Endothelial cell of umbilical vein (primary cell): ENCODE measurements at regions not wholly inside any gene's neighbourhood (a gene's known extent, or its start where the extent isn't known, plus 50 kb on each side); places are given as distances from the start of the nearest gene placed in this dataset.

Experiments used
- BruUV-seq: library from RNA; stranded (reverse); fragments of 400-500 nt; replicated peaks from 2 replicates; lab custom pipeline; 2021; lab: Mats Ljungman, UMichigan
- CTCF ChIA-PET: fragments of 300-600, 350-600 bp; sonication (Branson Sonifier 250); formaldehyde crosslinking; loops from one replicate; lab custom pipeline; 2021; ENCODE audit warnings: antibody characterized with exemption, inconsistent platforms; lab: Charles Lee
- POLR2A ChIA-PET: fragments of 300-600, 350-600 bp; sonication (Branson Sonifier 250); formaldehyde crosslinking; loops from one replicate; lab custom pipeline; 2021; ENCODE audit warnings: antibody characterized with exemption, inconsistent platforms; lab: Charles Lee
- DNase-seq: peaks from one replicate; pipeline ENCODE4 v3.0.0-alpha.2; 2011; ENCODE audit warnings: low read depth, low spot score
- FAIRE-seq: peaks from 2 replicates; lab custom pipeline; 2011; peaks lifted over from hg19 to GRCh38; lab: Jason Lieb, UNC
- H2AFZ ChIP-seq: 2 replicates; pipeline ENCODE4 v1.6.0; 2012; ENCODE audit warnings: low read depth, low read length, control low read depth, inconsistent platforms
- H3K27ac ChIP-seq: 2 replicates; pipeline ENCODE4 v1.5.1; 2011; ENCODE audit warnings: low read depth, mild to moderate bottlenecking, control low read depth, low read length, moderate library complexity; ENCODE audit not compliant: insufficient read depth
- H3K27me3 ChIP-seq, 2 experiments: 2 replicates each; pipeline versions ENCODE4 v1.6.0 to v1.6.1; 2011; ENCODE audit warnings: low read length in 2 of 2, mixed read lengths in 1 of 2; ENCODE audit not compliant: control insufficient read depth in 2 of 2, insufficient read depth in 2 of 2
- H3K36me3 ChIP-seq, 2 experiments: 2 replicates in 1 of 2; 3 replicates in 1 of 2; pipeline ENCODE4 v1.5.1; 2011; ENCODE audit warnings: low read length in 2 of 2, mild to moderate bottlenecking in 1 of 2, moderate library complexity in 1 of 2; ENCODE audit not compliant: control insufficient read depth in 2 of 2, insufficient read depth in 2 of 2; ENCODE audit errors: extremely low read depth in 1 of 2
- H3K4me1 ChIP-seq: 3 replicates; pipeline ENCODE4 v1.5.1; 2011; ENCODE audit warnings: mild to moderate bottlenecking, low read length; ENCODE audit not compliant: control insufficient read depth, insufficient read depth; ENCODE audit errors: extremely low read depth
- H3K4me2 ChIP-seq: 2 replicates; pipeline ENCODE4 v1.6.1; 2011; ENCODE audit warnings: low read length, control low read depth, mixed read lengths; ENCODE audit not compliant: insufficient read depth
- H3K4me3 ChIP-seq, 3 experiments: fragments of 200-600 bp in 1 of 3; sonication (generic), shearing (Covaris generic) in 1 of 3; replicated peaks in 1 of 3; 2 replicates each; pipeline ENCODE4 v1.5.1; 2011 to 2016; ENCODE audit warnings: control low read depth in 3 of 3, low read length in 3 of 3, mild to moderate bottlenecking in 2 of 3, inconsistent platforms in 1 of 3, low read depth in 1 of 3, moderate library complexity in 1 of 3; ENCODE audit not compliant: insufficient read depth in 1 of 3
- H3K79me2 ChIP-seq: 2 replicates; pipeline ENCODE4 v1.6.0; 2012; ENCODE audit warnings: low read length, inconsistent platforms; ENCODE audit not compliant: control insufficient read depth, insufficient read depth
- H3K9ac ChIP-seq: replicated peaks from 2 replicates; pipeline ENCODE3; 2011; ENCODE audit warnings: low read length, control low read depth; ENCODE audit not compliant: insufficient read depth; ENCODE audit errors: extremely low read depth
- H3K9me1 ChIP-seq: replicated peaks from 3 replicates; pipeline ENCODE4 v1.6.0; 2011; ENCODE audit warnings: mild to moderate bottlenecking, low read length; ENCODE audit not compliant: control insufficient read depth, insufficient read depth; ENCODE audit errors: extremely low read depth
- H3K9me3 ChIP-seq: replicated peaks from 2 replicates; pipeline ENCODE4 v1.5.1; 2012; ENCODE audit warnings: low read length, inconsistent platforms; ENCODE audit not compliant: control insufficient read depth, insufficient read depth
- H4K20me1 ChIP-seq: replicated peaks from 2 replicates; pipeline ENCODE3; 2011; ENCODE audit warnings: mild to moderate bottlenecking, low read length; ENCODE audit not compliant: control insufficient read depth, insufficient read depth; ENCODE audit errors: extremely low read depth
- CTCF ChIP-seq, 2 donors: IDR thresholded peaks; 1 replicate in 1 of 2; 2 replicates in 1 of 2; pipeline ENCODE4 v1.5.1; 2011; ENCODE audit warnings: low read length in 2 of 2, mild to moderate bottlenecking in 2 of 2, moderate library complexity in 2 of 2, control low read depth in 1 of 2, inconsistent platforms in 1 of 2, low read depth in 1 of 2; ENCODE audit not compliant: insufficient read depth in 1 of 2; ENCODE audit errors: extremely low read depth in 1 of 2
- EZH2 ChIP-seq: IDR thresholded peaks from 2 replicates; pipeline ENCODE4 v1.6.1; 2012; ENCODE audit warnings: borderline replicate concordance, low read depth, mild to moderate bottlenecking, moderate library complexity, low read length, inconsistent platforms; ENCODE audit not compliant: severe bottlenecking
- FOS ChIP-seq: IDR thresholded peaks from 2 replicates; pipeline ENCODE4 v1.6.1; 2011; ENCODE audit warnings: mild to moderate bottlenecking, low read length, moderate library complexity, borderline replicate concordance; ENCODE audit not compliant: insufficient read depth
- GATA2 ChIP-seq: IDR thresholded peaks from 2 replicates; pipeline ENCODE4 v1.7.0; 2011; ENCODE audit warnings: low read depth, mild to moderate bottlenecking, moderate library complexity, mixed read lengths, low read length; ENCODE audit not compliant: insufficient read length, insufficient read depth
- JUN ChIP-seq: IDR thresholded peaks from 2 replicates; pipeline ENCODE4 v1.6.1; 2011; ENCODE audit warnings: borderline replicate concordance, low read depth; ENCODE audit not compliant: insufficient read length, insufficient read depth
- MAX ChIP-seq: IDR thresholded peaks from 2 replicates; pipeline ENCODE4 v1.6.1; 2011; ENCODE audit not compliant: insufficient read depth, insufficient read length
- MYC ChIP-seq: IDR thresholded peaks from one replicate; pipeline ENCODE4 v1.6.1; 2011; ENCODE audit warnings: mild to moderate bottlenecking, low read depth, low read length
- POLR2A ChIP-seq: IDR thresholded peaks from 2 replicates; pipeline ENCODE4 v1.6.1; 2012; ENCODE audit warnings: low read depth, mild to moderate bottlenecking, control low read depth, low read length
- POLR2AphosphoS5 ChIP-seq: IDR thresholded peaks from 2 replicates; pipeline ENCODE4 v1.6.1; 2012; ENCODE audit warnings: low read depth, mild to moderate bottlenecking, control low read depth, low read length, moderate library complexity; ENCODE audit not compliant: insufficient read depth
- dilution Hi-C: fragments of 300-500 bp; cut with MboI; formaldehyde crosslinking; loops from one replicate; pipeline ENCODE4 v1.15.0; 2019; ENCODE audit warnings: low sequenced_read_pairs; ENCODE audit not compliant: extremely low pct_ligation_motif_present
- intact Hi-C: fragments of 100-400 bp; cut with micrococcal nuclease; formaldehyde crosslinking; loops from one replicate; pipeline ENCODE4 v1.10.0; 2022

DNA sequence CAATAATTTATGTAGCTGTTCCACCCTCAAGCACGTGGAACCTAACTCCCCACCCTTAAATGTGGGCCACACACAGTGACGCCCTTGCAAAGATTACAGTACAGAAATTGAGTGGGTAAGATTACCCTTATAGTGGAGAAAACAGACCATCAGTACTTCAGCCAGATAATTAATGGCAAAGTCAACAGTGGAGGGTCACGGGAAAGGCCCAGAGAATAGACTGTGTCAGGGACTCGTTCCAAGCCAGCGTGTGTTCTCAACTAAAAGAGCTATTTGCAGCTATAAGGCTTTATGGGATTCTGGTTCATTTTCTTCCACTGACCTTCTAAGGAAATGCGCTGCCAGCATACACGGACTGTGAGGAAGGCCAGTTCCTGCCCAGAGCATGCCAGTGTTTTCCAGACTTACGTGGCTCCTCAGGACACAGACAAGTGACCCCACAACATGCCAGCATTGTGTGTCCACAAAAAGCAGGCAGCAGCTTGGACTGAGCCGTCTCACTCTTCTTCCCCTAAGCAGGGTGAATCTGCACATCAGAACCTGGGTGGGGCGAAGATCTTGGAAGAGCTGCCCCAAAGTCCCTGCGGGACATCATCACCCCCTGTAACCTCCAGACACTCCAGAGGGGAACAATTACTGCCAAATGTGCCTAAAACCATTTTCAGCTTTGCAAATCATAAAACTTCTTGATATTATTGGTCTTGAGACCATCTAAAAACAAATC is 428.5 kb downstream of the OCA2 start:
- POLR2A ChIA-PET = no interaction called here

More for the DNA sequence above, 428.5 kb downstream of the OCA2 start:
- no peak overlapping the region for H3K27ac ChIP-seq
- H3K4me2 ChIP-seq = no peak overlapping the region
- no TSS peak for BruUV-seq
- no peak for TF ChIP-seq EZH2
- TF ChIP-seq FOS = no peak
- TF ChIP-seq POLR2A = no peak
- no peak for TF ChIP-seq GATA2
- no peak for TF ChIP-seq MAX
- no peak for TF ChIP-seq MYC
- TF ChIP-seq JUN = no peak
- no peak for TF ChIP-seq POLR2AphosphoS5
- no peak for TF ChIP-seq CTCF (IDR thresholded peaks at IDR 0.05; ENCODE audit: extremely low read depth in 1 of 2, insufficient read depth in 1 of 2, low read depth in 1 of 2, low read length in 2 of 2)
- no peaks in the 10 kb centered on the region for H3K36me3 ChIP-seq
- no peak overlapping the region for H3K4me3 ChIP-seq
- no peaks in the 10 kb centered on the region for H4K20me1 ChIP-seq
- dilution Hi-C loops (no loop called here), intact Hi-C loops (no loop called here)
- H2AFZ ChIP-seq = no peak overlapping the region
- FAIRE-seq (no peak), DNase-seq (no peak)
- no peak overlapping the region for H3K9ac ChIP-seq
- H3K27me3 ChIP-seq = no peaks in the 10 kb centered on the region
- no peaks in the 10 kb centered on the region for H3K79me2 ChIP-seq
- H3K9me3 ChIP-seq = peaks cover 3% of the 10 kb centered on the region
- H3K9me1 ChIP-seq = no peaks in the 10 kb centered on the region
- no peaks in the 10 kb centered on the region for H3K4me1 ChIP-seq
- CTCF ChIA-PET = no interaction called here
